ENCODE measurements at regions not wholly inside any gene's neighbourhood (a gene's known extent, or its start where the extent isn't known, plus 50 kb on each side); places are given as distances from the start of the nearest gene placed in this dataset.

DNA sequence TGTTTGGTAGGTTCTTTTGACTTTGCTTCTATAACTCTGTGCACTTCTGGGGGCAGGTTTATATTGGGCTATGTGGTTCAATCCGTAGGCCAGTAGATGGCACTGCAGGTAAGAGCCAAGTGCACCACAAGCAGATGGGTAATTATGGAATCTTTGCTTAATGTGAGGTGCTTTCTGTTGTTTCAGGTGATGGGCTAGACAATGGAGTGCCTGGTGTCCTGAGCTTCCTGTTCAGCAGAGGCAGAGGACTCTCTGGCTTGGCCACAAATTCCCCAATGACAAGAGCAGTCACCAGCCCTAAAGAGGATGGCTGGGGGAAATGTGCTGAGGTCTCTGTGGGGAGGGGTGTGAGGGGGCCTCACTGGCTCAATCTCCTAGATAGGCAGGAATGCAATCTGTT is 455.0 kb downstream of the CCSER2 start:
- H3K4me1 Mint-ChIP-seq (ENCODE audit: low read depth) = no peaks in the 10 kb centered on the region
- no peak overlapping the region for H3K4me3 Mint-ChIP-seq
- intact Hi-C loops (cut with micrococcal nuclease) = loop anchor here (5.0 kb wide), 1 partner anchor 1354 kb away; no protein-coding TSS in a partner anchor
- no peaks in the 10 kb centered on the region for H3K9me3 Mint-ChIP-seq
- DNase-seq = peak; percentile 31
- H3K27me3 Mint-ChIP-seq (ENCODE audit: low read depth) = no peaks in the 10 kb centered on the region
- CTCF ChIA-PET = no interaction called here
- no peaks in the 10 kb centered on the region for H3K36me3 Mint-ChIP-seq (ENCODE audit: low read depth)
- no peak overlapping the region for H3K27ac Mint-ChIP-seq

DNA sequence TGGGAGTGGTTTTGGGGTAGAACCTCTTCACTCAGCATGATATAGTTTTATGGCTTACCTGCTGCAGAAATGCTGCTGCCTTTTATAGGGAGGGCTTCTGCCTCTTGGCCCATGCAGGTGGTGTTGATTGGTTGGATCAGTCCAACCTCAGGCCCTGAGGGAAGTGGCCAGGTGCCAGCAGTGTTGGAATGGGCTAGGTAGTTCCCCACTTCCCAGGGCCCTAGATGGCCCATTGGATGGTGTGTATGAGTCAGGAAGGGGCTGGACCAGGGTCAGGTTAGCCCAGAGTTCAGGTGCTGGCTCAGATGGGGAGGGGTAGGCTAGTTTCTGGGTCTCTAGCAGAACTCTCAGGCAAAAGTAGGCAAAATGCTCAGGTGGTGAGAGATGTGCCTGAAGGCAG is 455.5 kb downstream of the CCSER2 start:
- CTCF ChIA-PET = no interaction called here
- intact Hi-C loops (cut with micrococcal nuclease) = loop anchor here (5.0 kb wide), 1 partner anchor 1353 kb away; no protein-coding TSS in a partner anchor

DNA sequence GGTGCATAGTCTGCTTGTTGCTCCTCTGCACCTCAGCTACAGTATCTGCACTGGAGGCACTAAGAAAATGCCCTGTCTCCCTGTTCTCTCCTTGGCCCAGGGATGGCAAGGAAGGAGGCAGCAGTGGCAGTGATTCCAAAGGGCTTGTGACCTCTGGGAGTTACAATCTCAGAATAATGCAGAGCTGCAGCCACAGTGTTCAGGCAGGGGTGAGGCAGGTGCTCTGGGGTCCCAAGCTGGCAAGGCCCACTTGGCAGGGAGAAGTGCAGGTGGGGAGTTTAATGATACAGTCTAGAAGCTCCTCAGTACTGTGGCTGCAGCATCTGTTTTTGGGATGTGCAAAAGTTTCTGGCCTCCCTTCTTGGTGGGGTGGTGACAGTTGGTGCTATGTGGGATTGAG is 456.4 kb downstream of the CCSER2 start:
- no peak for DNase-seq
- H3K27me3 Mint-ChIP-seq (ENCODE audit: low read depth) = no peaks in the 10 kb centered on the region
- CTCF ChIA-PET = no interaction called here
- H3K4me1 Mint-ChIP-seq (ENCODE audit: low read depth) = no peaks in the 10 kb centered on the region
- intact Hi-C loops (cut with micrococcal nuclease) = loop anchor here (5.0 kb wide), 1 partner anchor 1353 kb away; no protein-coding TSS in a partner anchor
- H3K36me3 Mint-ChIP-seq (ENCODE audit: low read depth) = no peaks in the 10 kb centered on the region
- no peak overlapping the region for H3K4me3 Mint-ChIP-seq
- H3K27ac Mint-ChIP-seq = no peak overlapping the region
- H3K9me3 Mint-ChIP-seq = no peaks in the 10 kb centered on the region

More for the DNA sequence above, 455.5 kb downstream of the CCSER2 start:
- H3K27ac Mint-ChIP-seq = no peak overlapping the region
- no peak overlapping the region for H3K4me3 Mint-ChIP-seq
- H3K9me3 Mint-ChIP-seq = no peaks in the 10 kb centered on the region
- H3K36me3 Mint-ChIP-seq (ENCODE audit: low read depth) = no peaks in the 10 kb centered on the region
- no peaks in the 10 kb centered on the region for H3K27me3 Mint-ChIP-seq (ENCODE audit: low read depth)
- no peak for DNase-seq
- no peaks in the 10 kb centered on the region for H3K4me1 Mint-ChIP-seq (ENCODE audit: low read depth)

DNA sequence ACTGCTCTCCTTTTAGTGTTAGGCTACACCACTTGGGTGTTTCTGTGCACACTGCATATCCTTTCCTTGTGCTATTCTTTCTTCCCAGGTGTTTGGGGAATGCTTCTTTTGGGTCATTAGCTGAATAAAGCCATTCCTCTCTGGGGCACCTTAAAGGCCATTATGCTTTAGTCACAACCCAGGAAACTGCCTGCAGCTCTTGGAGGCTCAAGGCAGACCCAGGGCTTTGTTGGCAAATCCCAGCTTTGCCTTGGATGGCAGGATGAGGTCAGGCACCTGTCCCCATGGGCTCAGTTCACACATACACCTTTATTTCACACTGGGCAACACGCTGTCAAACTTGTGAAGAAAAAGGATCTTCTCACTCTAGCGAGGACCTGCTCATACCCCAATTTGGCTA is 460.6 kb downstream of the CCSER2 start:
- Mint-ChIP-seq H3K4me1 (ENCODE audit: low read depth) (no peaks in the 10 kb centered on the region), H3K27me3 (ENCODE audit: low read depth) (no peaks in the 10 kb centered on the region), H3K9me3 (no peaks in the 10 kb centered on the region), H3K36me3 (ENCODE audit: low read depth) (no peaks in the 10 kb centered on the region), H3K4me3 (no peak overlapping the region), H3K27ac (no peak overlapping the region)
- intact Hi-C loops (cut with micrococcal nuclease) = no loop called here
- no peak for DNase-seq
- CTCF ChIA-PET = no interaction called here

DNA sequence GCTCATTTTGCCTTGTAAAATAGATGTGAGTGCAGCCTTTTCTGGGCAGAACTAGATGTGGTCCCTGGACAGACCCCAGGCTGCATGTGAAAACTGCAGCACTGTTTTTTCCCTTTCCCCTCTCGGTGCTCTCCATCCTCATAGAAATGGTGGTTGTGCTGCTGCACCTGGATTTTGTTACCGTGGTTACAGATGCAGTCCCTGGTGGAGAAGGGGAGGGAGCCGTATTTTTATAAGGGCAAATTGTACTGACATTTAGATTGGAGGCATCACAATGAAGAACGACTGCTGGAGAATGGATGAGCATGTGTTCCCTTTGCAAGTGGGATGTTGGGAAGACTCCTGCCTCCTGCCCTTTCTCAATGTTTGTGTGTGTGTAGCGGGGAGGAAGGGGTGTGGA is 469.9 kb downstream of the CCSER2 start:
- Mint-ChIP-seq H3K4me3 (no peak overlapping the region), H3K4me1 (ENCODE audit: low read depth) (no peaks in the 10 kb centered on the region), H3K9me3 (no peaks in the 10 kb centered on the region), H3K27me3 (ENCODE audit: low read depth) (peaks cover 14% of the 10 kb centered on the region), H3K36me3 (ENCODE audit: low read depth) (no peaks in the 10 kb centered on the region), H3K27ac (no peak overlapping the region)
- no peak for DNase-seq
- CTCF ChIA-PET = no interaction called here
- intact Hi-C loops (cut with micrococcal nuclease) = no loop called here

DNA sequence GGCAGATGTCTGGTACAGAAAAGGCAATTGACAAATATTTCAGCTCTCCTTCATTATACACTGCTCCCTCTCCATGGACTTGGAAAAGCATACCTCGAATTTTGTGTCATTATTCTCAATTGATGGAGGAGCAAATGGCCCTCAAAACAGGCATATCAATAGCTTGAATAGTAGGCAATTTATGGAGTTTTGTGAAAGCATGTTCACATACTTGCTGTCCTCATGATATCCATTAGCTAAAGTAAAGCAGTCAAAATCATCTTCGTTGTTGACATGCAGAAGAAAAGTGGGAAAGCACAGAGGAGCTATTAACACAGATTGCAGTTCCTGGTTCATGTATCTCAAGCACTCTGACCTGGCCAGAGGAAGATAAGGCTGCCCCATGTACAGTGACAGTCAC is 472.8 kb downstream of the CCSER2 start:
- no peak overlapping the region for H3K27ac Mint-ChIP-seq
- no peaks in the 10 kb centered on the region for H3K4me1 Mint-ChIP-seq (ENCODE audit: low read depth)
- peaks cover 14% of the 10 kb centered on the region for H3K27me3 Mint-ChIP-seq (ENCODE audit: low read depth)
- H3K36me3 Mint-ChIP-seq (ENCODE audit: low read depth) = no peaks in the 10 kb centered on the region
- intact Hi-C loops (cut with micrococcal nuclease) = no loop called here
- CTCF ChIA-PET = no interaction called here
- H3K4me3 Mint-ChIP-seq = no peak overlapping the region
- DNase-seq = no peak
- no peaks in the 10 kb centered on the region for H3K9me3 Mint-ChIP-seq

DNA sequence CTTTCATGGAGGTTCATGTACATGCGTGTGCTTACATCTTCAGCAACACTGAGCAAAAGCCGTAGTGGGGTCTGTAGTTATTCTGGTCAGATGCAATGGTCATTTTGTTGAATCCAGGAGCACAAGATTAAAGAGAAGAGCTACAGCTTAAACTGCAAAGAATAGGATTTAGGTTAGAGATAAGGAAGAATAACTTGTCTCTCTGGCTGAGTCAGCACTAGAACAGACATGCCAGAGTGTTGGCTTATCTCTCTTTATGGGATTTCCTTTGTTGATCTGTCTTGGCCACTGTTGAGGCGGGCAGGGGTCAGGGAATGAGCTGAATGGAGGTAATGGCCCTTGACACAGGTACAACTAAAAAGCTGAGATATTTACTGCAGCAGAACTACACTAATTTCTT is 473.5 kb downstream of the CCSER2 start:
- Mint-ChIP-seq H3K4me1 (ENCODE audit: low read depth) (no peaks in the 10 kb centered on the region), H3K27ac (no peak overlapping the region), H3K9me3 (no peaks in the 10 kb centered on the region), H3K27me3 (ENCODE audit: low read depth) (peaks cover 14% of the 10 kb centered on the region), H3K36me3 (ENCODE audit: low read depth) (no peaks in the 10 kb centered on the region), H3K4me3 (no peak overlapping the region)
- CTCF ChIA-PET = no interaction called here
- intact Hi-C loops (cut with micrococcal nuclease) = no loop called here
- DNase-seq = no peak

DNA sequence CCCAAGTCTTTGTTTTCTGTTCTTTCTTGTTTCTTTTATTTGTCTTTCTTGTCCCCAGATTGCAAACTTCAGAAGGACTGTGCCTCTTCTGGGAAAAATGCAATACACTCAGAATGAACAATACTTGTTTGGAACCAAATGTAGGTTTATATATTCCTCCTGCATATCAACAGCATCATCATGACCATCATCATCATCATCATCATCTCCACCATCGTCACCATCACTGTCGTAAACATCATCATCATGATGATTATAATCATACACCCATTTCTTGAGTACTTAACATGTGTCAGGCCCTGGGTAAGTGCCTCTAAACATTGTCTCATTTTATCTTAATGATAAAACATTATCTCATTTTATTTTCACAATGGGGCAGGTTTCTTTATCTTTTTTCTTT is 476.8 kb downstream of the CCSER2 start:
- Mint-ChIP-seq H3K4me1 (ENCODE audit: low read depth) (no peaks in the 10 kb centered on the region), H3K27ac (no peak overlapping the region), H3K36me3 (ENCODE audit: low read depth) (no peaks in the 10 kb centered on the region), H3K9me3 (no peaks in the 10 kb centered on the region), H3K4me3 (no peak overlapping the region), H3K27me3 (ENCODE audit: low read depth) (peaks cover 4% of the 10 kb centered on the region)
- no peak for DNase-seq
- intact Hi-C loops (cut with micrococcal nuclease) = no loop called here
- CTCF ChIA-PET = no interaction called here

DNA sequence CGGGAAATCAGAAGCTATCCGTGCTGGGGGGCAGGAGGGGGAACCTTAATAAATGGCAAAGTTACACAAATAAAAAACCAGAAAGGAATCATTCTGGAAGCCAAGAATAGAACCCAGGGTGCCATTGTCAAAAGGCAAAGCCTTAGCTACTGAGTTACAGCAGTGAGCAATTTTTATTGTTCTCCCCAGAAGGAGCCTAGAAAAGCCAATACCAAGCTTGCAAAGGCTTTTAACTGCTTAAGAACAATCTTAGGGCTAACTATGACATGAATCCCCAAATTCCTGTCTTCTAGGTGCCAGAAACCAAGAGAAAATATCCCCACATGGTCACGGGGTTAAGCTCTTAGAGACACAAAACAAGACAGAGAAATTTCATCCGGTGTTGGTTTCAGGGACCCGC is 482.7 kb downstream of the CCSER2 start:
- Mint-ChIP-seq H3K36me3 (ENCODE audit: low read depth) (no peaks in the 10 kb centered on the region), H3K27me3 (ENCODE audit: low read depth) (no peaks in the 10 kb centered on the region), H3K27ac (no peak overlapping the region), H3K4me3 (no peak overlapping the region), H3K9me3 (no peaks in the 10 kb centered on the region), H3K4me1 (ENCODE audit: low read depth) (no peaks in the 10 kb centered on the region)
- CTCF ChIA-PET = no interaction called here
- intact Hi-C loops (cut with micrococcal nuclease) = no loop called here
- DNase-seq = no peak

DNA sequence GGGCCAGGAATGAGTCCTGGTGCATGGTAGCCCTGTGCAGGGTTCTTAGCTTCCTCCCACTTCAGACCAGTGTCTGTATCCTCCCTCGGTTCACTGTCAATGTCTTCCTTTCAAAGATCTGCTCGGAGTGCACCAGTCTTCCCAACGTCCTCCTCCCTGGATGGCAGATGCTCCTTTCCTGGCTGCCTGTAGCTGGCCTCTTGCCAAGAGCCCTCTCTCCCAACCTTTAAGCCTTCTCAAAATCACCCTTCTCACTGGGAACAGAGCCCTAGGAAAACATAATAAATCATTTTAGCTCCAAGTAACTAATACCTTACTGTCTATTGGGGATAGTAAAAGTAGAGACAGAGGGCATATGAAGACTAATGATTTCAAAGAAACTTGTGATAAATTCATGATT is 490.6 kb downstream of the CCSER2 start:
- intact Hi-C loops (cut with micrococcal nuclease) = no loop called here
- DNase-seq = no peak
- Mint-ChIP-seq H3K27me3 (ENCODE audit: low read depth) (peaks cover 4% of the 10 kb centered on the region), H3K9me3 (no peaks in the 10 kb centered on the region), H3K27ac (no peak overlapping the region), H3K4me3 (no peak overlapping the region), H3K36me3 (ENCODE audit: low read depth) (no peaks in the 10 kb centered on the region), H3K4me1 (ENCODE audit: low read depth) (no peaks in the 10 kb centered on the region)
- CTCF ChIA-PET = no interaction called here

DNA sequence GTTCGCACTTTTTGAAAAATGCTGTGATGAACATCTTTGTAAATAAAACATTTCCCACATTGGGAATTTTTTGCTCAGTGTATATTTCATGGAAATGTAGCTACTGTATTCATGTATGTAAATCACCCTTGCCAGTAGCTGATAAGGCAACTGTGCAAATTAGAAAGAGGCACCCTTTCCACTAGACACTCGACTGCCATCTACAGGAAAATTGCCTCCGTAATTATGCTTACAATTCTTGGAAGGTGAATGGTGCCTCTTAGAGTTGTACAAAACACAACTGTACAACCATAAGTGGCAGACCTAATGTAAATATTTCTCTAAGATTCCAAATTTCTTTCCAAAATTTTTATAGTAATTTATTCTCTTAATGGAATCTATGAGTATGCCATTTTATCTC is 491.7 kb downstream of the CCSER2 start:
- peaks cover 4% of the 10 kb centered on the region for H3K27me3 Mint-ChIP-seq (ENCODE audit: low read depth)
- H3K9me3 Mint-ChIP-seq = no peaks in the 10 kb centered on the region
- H3K4me3 Mint-ChIP-seq = no peak overlapping the region
- CTCF ChIA-PET = interaction anchor here (1.1 kb wide), 1 partner anchor 10 kb away, joined by 3 read pairs; no protein-coding TSS in a partner anchor
- DNase-seq = no peak
- no peaks in the 10 kb centered on the region for H3K4me1 Mint-ChIP-seq (ENCODE audit: low read depth)
- no peaks in the 10 kb centered on the region for H3K36me3 Mint-ChIP-seq (ENCODE audit: low read depth)
- H3K27ac Mint-ChIP-seq = no peak overlapping the region
- intact Hi-C loops (cut with micrococcal nuclease) = no loop called here

DNA sequence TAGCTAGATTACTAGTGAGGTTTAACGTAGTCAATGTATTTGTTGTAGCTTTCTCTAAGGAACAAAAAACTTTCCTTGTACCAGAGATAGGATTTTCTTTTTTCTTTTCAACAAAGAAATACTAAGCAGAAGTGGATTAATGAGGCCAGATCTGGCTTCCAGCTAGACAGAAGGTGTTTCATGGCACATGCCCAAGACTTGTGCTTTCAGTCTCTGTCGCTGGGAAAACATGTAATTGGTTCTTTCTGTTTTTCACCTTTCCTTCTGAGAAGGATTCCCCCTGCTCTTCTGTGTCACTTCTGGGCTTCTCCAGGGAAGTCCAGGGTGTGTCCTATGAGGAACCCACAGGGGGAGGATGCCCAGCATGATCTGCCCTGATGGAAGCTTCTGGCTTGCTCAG is 492.2 kb downstream of the CCSER2 start:
- intact Hi-C loops (cut with micrococcal nuclease) = no loop called here
- Mint-ChIP-seq H3K27me3 (ENCODE audit: low read depth) (peaks cover 4% of the 10 kb centered on the region), H3K27ac (no peak overlapping the region), H3K9me3 (no peaks in the 10 kb centered on the region), H3K4me1 (ENCODE audit: low read depth) (no peaks in the 10 kb centered on the region), H3K36me3 (ENCODE audit: low read depth) (no peaks in the 10 kb centered on the region), H3K4me3 (no peak overlapping the region)
- CTCF ChIA-PET = interaction anchor here (1.1 kb wide), 1 partner anchor 10 kb away, joined by 3 read pairs; no protein-coding TSS in a partner anchor
- no peak for DNase-seq

DNA sequence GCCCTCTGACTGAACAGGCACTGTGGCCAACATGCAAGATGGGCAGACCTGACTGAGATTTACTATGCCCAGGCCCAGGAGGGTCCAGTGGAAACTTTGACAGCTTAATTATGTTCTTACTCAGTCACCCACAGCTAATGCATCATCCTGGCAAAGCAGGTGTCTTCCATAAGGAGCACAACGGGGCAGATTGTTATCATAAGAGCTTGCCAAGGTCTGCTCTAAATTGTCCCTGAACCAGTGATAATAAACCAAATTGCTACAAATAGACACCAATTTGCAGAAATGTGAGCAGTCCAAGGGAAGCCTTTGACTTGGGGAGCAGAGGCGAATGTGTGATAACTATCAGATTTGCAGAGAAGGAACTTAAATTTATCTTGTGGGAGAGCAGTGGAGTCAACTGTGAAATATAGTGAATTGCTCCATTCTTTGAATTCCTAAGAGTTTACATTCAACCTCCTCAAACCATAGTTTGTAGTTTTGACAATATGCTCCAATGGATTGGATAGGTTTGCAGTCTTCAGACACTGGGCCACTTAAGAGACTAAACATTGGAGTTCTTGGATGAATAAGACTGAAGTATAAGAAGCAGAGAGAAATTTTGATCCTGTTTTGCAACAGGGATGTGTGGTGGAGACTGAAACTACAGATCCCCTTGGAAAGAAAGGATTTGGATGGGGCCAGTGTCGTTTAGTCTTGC is 494.7 kb downstream of the CCSER2 start:
- Mint-ChIP-seq H3K36me3 (ENCODE audit: low read depth) (no peaks in the 10 kb centered on the region), H3K9me3 (no peaks in the 10 kb centered on the region), H3K4me3 (no peak overlapping the region), H3K27ac (no peak overlapping the region), H3K4me1 (ENCODE audit: low read depth) (no peaks in the 10 kb centered on the region), H3K27me3 (ENCODE audit: low read depth) (no peaks in the 10 kb centered on the region)
- CTCF ChIA-PET = no interaction called here
- intact Hi-C loops (cut with micrococcal nuclease) = no loop called here
- DNase-seq = no peak
